GM12892 (cell line): ENCODE measurements at regions not wholly inside any gene's neighbourhood (a gene's known extent, or its start where the extent isn't known, plus 50 kb on each side); places are given as distances from the start of the nearest gene placed in this dataset.

Experiments used
- POLR2A ChIP-seq: IDR thresholded peaks from 2 replicates; pipeline ENCODE4 v1.6.1; 2011; ENCODE audit warnings: low read depth, low read length, control low read depth
- POLR2AphosphoS5 ChIP-seq: IDR thresholded peaks from 2 replicates; pipeline ENCODE4 v1.6.1; 2011; ENCODE audit warnings: low read depth, low read length, control low read depth

DNA sequence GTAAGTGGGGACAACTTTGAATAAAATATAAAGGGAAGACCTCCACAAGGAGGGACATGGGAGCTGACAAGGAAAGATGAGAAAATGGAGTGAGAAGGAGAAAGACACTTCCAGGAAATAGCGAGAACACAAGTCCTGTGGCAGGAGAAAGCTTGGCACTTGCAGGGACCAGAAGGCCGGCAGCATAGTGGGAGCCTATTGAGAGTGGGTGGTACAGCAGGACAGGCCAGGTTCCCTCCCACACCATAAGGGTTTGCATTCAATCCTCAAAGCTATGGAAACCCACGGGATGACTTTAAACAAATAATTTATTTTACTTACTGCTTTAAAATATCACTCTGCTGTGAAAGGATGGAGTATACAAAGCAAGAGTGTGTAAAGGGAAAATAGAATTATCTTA lies 173.2 kb upstream of the ELL2 start:
- no peak for TF ChIP-seq POLR2A
- TF ChIP-seq POLR2AphosphoS5: no peak
